ENCODE measurements at regions not wholly inside any gene's neighbourhood (a gene's known extent, or its start where the extent isn't known, plus 50 kb on each side); places are given as distances from the start of the nearest gene placed in this dataset.
"Not testable (repeated sequence)": the region's sequence is repeated elsewhere in the genome, so short reads cannot be mapped to it uniquely, and the experiment has no call there.

DNA sequence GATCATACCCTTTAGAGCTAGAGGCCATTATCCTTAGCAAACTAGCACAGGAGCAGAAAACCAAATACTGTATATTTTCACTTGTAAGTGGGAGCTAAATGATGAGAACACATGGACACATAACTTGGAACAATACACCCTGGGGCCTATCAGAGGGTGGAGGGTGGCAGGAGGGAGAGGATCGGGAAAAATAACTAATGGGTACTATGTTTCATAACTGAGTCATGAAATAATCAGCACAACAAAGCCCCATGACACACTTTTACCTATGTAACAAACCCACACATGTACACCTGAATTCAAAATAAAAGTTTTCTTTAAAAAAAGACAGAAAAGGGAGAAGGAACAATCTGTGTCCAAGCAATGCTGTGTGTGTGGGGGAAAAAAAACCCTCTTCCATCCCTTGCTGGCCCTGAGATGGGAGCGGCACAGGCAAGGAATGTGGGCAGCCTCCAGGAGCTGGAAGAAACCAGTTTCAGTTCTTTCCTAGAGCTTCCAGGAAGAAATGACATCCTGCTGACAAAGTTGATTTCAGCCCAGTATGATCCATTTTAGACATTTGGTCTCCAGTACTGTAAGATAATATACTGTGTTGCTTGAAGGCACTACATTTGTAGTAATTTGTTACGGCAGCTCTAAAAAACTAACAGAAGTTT, 458.7 kb upstream of the CNTNAP5 start:
- TF ChIP-seq CTCF (IDR thresholded peaks at IDR 0.05; ENCODE audit: insufficient read depth, low read length) = no peak
- no peak for DNase-seq (ENCODE audit: low read depth)
- H3K4me3 ChIP-seq (ENCODE audit: low read depth, low read length) = no peak overlapping the region

DNA sequence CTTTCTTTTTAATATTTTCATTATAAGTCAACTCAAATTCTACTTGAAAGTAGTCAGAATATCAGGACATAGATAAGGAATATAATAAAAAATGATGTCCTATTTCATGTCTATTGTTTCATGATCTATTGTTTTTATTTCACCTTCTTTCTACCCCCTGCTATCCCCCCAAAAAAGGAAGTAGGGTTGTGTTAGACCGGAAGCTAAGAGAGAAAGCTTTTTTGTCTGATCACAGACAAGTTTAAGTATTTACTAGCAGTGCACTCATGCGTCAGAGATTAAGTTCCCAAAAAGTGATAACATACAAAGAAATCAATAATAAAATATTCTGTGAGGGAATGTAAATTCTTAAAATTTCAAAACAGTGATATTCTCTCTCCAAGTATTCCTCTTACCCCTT, 447.1 kb upstream of the CNTNAP5 start:
- TF ChIP-seq CTCF (IDR thresholded peaks at IDR 0.05; ENCODE audit: insufficient read depth, low read length) = no peak
- no peak for DNase-seq (ENCODE audit: low read depth)

GRCh38 chr2:123596621-123597020, 428.5 kb upstream of the CNTNAP5 start:
- no peak for DNase-seq (ENCODE audit: low read depth)

More for the DNA sequence above, 447.1 kb upstream of the CNTNAP5 start:
- H3K4me3 ChIP-seq (ENCODE audit: low read depth, low read length) = no peak overlapping the region

GRCh38 chr2:123597988-123598387, 427.1 kb upstream of the CNTNAP5 start:
- DNase-seq (ENCODE audit: low read depth) = no peak
- no peak overlapping the region for H3K4me3 ChIP-seq (ENCODE audit: low read depth, low read length)
- TF ChIP-seq CTCF (IDR thresholded peaks at IDR 0.05; ENCODE audit: insufficient read depth, low read length) = no peak

More at GRCh38 chr2:123596621-123597020, 428.5 kb upstream of the CNTNAP5 start:
- no peak for TF ChIP-seq CTCF (IDR thresholded peaks at IDR 0.05; ENCODE audit: insufficient read depth, low read length)
- no peak overlapping the region for H3K4me3 ChIP-seq (ENCODE audit: low read depth, low read length)

GRCh38 chr2:123606631-123607030, 418.5 kb upstream of the CNTNAP5 start:
- no peak for DNase-seq (ENCODE audit: low read depth)
- no peak for TF ChIP-seq CTCF (IDR thresholded peaks at IDR 0.05; ENCODE audit: insufficient read depth, low read length)
- H3K4me3 ChIP-seq (ENCODE audit: low read depth, low read length) = no peak overlapping the region

GRCh38 chr2:123609077-123609476, 416.0 kb upstream of the CNTNAP5 start:
- TF ChIP-seq CTCF (IDR thresholded peaks at IDR 0.05; ENCODE audit: insufficient read depth, low read length) = no peak
- no peak for DNase-seq (ENCODE audit: low read depth)
- no peak overlapping the region for H3K4me3 ChIP-seq (ENCODE audit: low read depth, low read length)

GRCh38 chr2:123614596-123614995, 410.5 kb upstream of the CNTNAP5 start:
- DNase-seq (ENCODE audit: low read depth) = no peak
- no peak for TF ChIP-seq CTCF (IDR thresholded peaks at IDR 0.05; ENCODE audit: insufficient read depth, low read length)
- H3K4me3 ChIP-seq (ENCODE audit: low read depth, low read length) = no peak overlapping the region

GRCh38 chr2:123618642-123619041, 406.4 kb upstream of the CNTNAP5 start:
- not testable (repeated sequence) for DNase-seq (ENCODE audit: low read depth)

More at GRCh38 chr2:123618642-123619041, 406.4 kb upstream of the CNTNAP5 start:
- not testable (repeated sequence) for H3K4me3 ChIP-seq (ENCODE audit: low read depth, low read length)
